GM12878 (cell line): ENCODE measurements at regions not wholly inside any gene's neighbourhood (a gene's known extent, or its start where the extent isn't known, plus 50 kb on each side); places are given as distances from the start of the nearest gene placed in this dataset.

Experiments used
- ATAC-seq: fragments of 200-7000 bp; cut with Tn5 transposase; 3 replicates; pipeline ENCODE4 v1.9.1; 2020; ENCODE audit warnings: mild to moderate bottlenecking, moderate library complexity
- BruUV-seq: library from RNA; stranded (reverse); fragments of 400-500 nt; replicated peaks from 2 replicates; lab custom pipeline; 2021; lab: Mats Ljungman, UMichigan
- CTCF ChIA-PET: fragments of 300-600 bp; sonication (Branson Sonifier 250); formaldehyde crosslinking; extraction: SDS; loops from one replicate; lab custom pipeline; 2021; ENCODE audit warnings: inconsistent platforms; lab: Yijun Ruan, JAX
- POLR2A ChIA-PET: fragments of 350-600 bp; formaldehyde crosslinking; extraction: SDS; loops from one replicate; lab custom pipeline; 2021; ENCODE audit warnings: inconsistent platforms; lab: Charles Lee
- RAD21 ChIA-PET: fragments of 300-600 bp; sonication (Branson Sonifier 250); formaldehyde crosslinking; loops from one replicate; lab custom pipeline; 2023; ENCODE audit warnings: antibody characterized with exemption; ENCODE audit not compliant: unreplicated experiment; lab: Charles Lee
- SMC1A ChIA-PET: fragments of 300-600 bp; sonication (Branson Sonifier 250); formaldehyde crosslinking; loops from one replicate; lab custom pipeline; 2023; ENCODE audit not compliant: unreplicated experiment, uncharacterized antibody; lab: Charles Lee
- DNase-seq: peaks from one replicate; pipeline ENCODE4 v3.0.0-alpha.2; 2011; ENCODE audit warnings: low read depth, low spot score
- FAIRE-seq: peaks from 3 replicates; lab custom pipeline; 2011; peaks lifted over from hg19 to GRCh38; lab: Jason Lieb, UNC
- H2AFZ ChIP-seq: 2 replicates; pipeline ENCODE4 v1.6.0; 2011; ENCODE audit warnings: low read depth, low read length, control low read depth; ENCODE audit not compliant: control insufficient read depth
- H3K27ac ChIP-seq: 2 replicates; pipeline ENCODE4 v1.5.1; 2011; ENCODE audit warnings: control low read depth; ENCODE audit not compliant: control insufficient read depth, insufficient read depth
- H3K27me3 ChIP-seq, 2 experiments: replicated peaks in 1 of 2; 2 replicates each; pipeline versions ENCODE4 v1.6.0 to v1.6.1; 2011; ENCODE audit warnings: low read length in 1 of 2; ENCODE audit not compliant: control insufficient read depth in 2 of 2, insufficient read depth in 2 of 2
- H3K36me3 ChIP-seq, 2 experiments: 2 replicates each; pipeline ENCODE4 v1.5.1; 2011; ENCODE audit warnings: low read length in 1 of 2; ENCODE audit not compliant: control insufficient read depth in 2 of 2, insufficient read depth in 2 of 2
- H3K4me1 ChIP-seq: 2 replicates; pipeline ENCODE4 v1.6.1; 2011; ENCODE audit warnings: mild to moderate bottlenecking, low read length, moderate library complexity, mixed read lengths; ENCODE audit not compliant: control insufficient read depth, insufficient read depth
- H3K4me2 ChIP-seq: 2 replicates; pipeline ENCODE4 v1.6.0; 2011; ENCODE audit warnings: control low read depth; ENCODE audit not compliant: control insufficient read depth, insufficient read depth
- H3K4me3 ChIP-seq: fragments of 200-600 bp; sonication (generic); 2 replicates; pipeline ENCODE4 v1.5.1; 2016
- H3K79me2 ChIP-seq: 2 replicates; pipeline ENCODE4 v1.6.0; 2011; ENCODE audit warnings: low read length; ENCODE audit not compliant: control insufficient read depth, insufficient read depth
- H3K9ac ChIP-seq: 2 replicates; pipeline ENCODE4 v1.8.0; 2011; ENCODE audit warnings: low read length, control low read depth, mixed read lengths; ENCODE audit not compliant: control insufficient read depth, insufficient read depth
- H3K9me3 ChIP-seq: replicated peaks from 3 replicates; pipeline ENCODE4 v1.5.1; 2011; ENCODE audit warnings: mild to moderate bottlenecking, low read length; ENCODE audit not compliant: control insufficient read depth, insufficient read depth
- H4K20me1 ChIP-seq: 2 replicates; pipeline ENCODE4 v1.6.0; 2011; ENCODE audit not compliant: control insufficient read depth, insufficient read depth
- CHD1 ChIP-seq: IDR thresholded peaks from 2 replicates; pipeline ENCODE4 v1.6.1; 2012; ENCODE audit warnings: low read depth, low read length, improper control_type of control experiment
- E2F4 ChIP-seq: IDR thresholded peaks from 2 replicates; pipeline ENCODE4 v1.6.1; 2012; ENCODE audit warnings: low read depth, low read length, improper control_type of control experiment
- MEF2B ChIP-seq: fragments of 450-650 bp; IDR thresholded peaks from 2 replicates; pipeline ENCODE4 v1.6.1; 2018; ENCODE audit warnings: mild to moderate bottlenecking, moderate library complexity; ENCODE audit not compliant: partially characterized antibody, poor library complexity, severe bottlenecking
- MTA3 ChIP-seq: IDR thresholded peaks from 2 replicates; pipeline ENCODE4 v1.6.1; 2012; ENCODE audit warnings: low read length, inconsistent platforms, borderline replicate concordance
- RELB ChIP-seq: fragments of 450-650 bp; IDR thresholded peaks from 2 replicates; pipeline ENCODE4 v1.6.1; 2017; ENCODE audit warnings: low read depth, mild to moderate bottlenecking, moderate library complexity
- USF2 ChIP-seq: IDR thresholded peaks from 2 replicates; pipeline ENCODE4 v1.6.1; 2011; ENCODE audit warnings: low read depth, low read length, improper control_type of control experiment, borderline replicate concordance
- WGBS: methylation state at CpG from one replicate; pipeline ENCODE4 v1.1.6; 2016; ENCODE audit warnings: low lambda C conversion rate; ENCODE audit not compliant: insufficient replicate concordance, insufficient coverage; ENCODE audit errors: missing lambda C conversion rate; 5-methylcytosine and 5-hydroxymethylcytosine counted together
- in situ Hi-C: fragments of 300-500 bp; cut with MboI; formaldehyde crosslinking; loops from 9 replicates; pipeline ENCODE4 v1.14.3; 2018; ENCODE audit warnings: mixed read lengths
- intact Hi-C: fragments of 100-400 bp; cut with micrococcal nuclease; formaldehyde crosslinking; loops from one replicate; pipeline ENCODE4 v1.14.2; 2022; ENCODE audit not compliant: unreplicated experiment

GRCh38 chr7:68684246-68684839, 913.9 kb upstream of the AUTS2 start:
- ChIA-PET SMC1A (no interaction called here), POLR2A (no interaction called here), CTCF (no interaction called here), RAD21 (no interaction called here)
- no TSS peak for BruUV-seq
- no peak for DNase-seq
- Histone ChIP-seq H3K36me3 (no peaks in the 10 kb centered on the region), H3K9me3 (no peaks in the 10 kb centered on the region; the same call in 2 of the 3 replicates), H3K27me3 (no peaks in the 10 kb centered on the region), H3K27ac (no peak overlapping the region), H3K4me2 (no peak overlapping the region), H4K20me1 (no peaks in the 10 kb centered on the region), H3K4me1 (no peaks in the 10 kb centered on the region), H3K9ac (no peak overlapping the region), H3K79me2 (no peaks in the 10 kb centered on the region), H3K4me3 (no peak overlapping the region), H2AFZ (no peak overlapping the region)
- WGBS = 43% methylated on average over 8 of the region's 8 CpGs
- intact Hi-C loops = no loop called here
- no peak for FAIRE-seq
- in situ Hi-C loops = no loop called here
- TF ChIP-seq MTA3 = no peak
- TF ChIP-seq MEF2B = no peak
- TF ChIP-seq CHD1 = no peak
- TF ChIP-seq RELB = no peak
- TF ChIP-seq USF2 = no peak
- TF ChIP-seq E2F4 = no peak
- ATAC-seq = no peak
